NCI-H2227 treated with DMSO at 0.1 percent for 48 hours (cell line): ENCODE measurements at regions not wholly inside any gene's neighbourhood (a gene's known extent, or its start where the extent isn't known, plus 50 kb on each side); places are given as distances from the start of the nearest gene placed in this dataset.

Experiments used
- DNase-seq: peaks from one replicate; lab custom pipeline; 2025; lab: John Stamatoyannopoulos, UW

GRCh38 chr13:74669149-74669548, 534.9 kb upstream of the KLF12 start:
- DNase-seq: no peak

DNA sequence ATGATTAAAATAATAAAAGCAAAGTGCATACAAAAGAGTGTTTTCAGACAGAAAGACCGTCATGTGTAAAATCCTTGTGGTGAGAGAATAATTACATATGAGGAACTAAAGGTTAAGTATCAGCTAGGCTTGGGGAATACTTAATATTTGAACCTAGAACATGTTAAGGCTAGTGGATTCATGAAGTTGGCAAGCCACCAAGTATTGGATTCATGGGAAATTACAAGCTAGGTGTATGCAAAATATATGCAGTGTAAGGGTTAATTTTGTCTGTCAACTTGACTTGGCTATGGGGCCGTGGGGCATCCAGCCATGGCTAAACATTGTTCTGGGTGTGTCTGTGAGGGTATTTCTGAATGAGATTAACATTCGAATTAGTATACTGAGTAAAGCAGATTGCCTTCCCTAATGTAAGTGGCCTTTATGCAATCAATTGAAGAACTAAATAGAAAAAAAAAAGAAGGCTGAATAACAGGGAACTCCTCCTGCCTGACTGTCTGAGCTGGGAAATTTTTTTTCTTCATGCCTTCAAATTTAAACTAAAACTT, 533.5 kb upstream of the KLF12 start:
- DNase-seq: no peak

- DNase-seq: no peak
Observed at GRCh38 chr13:74662905-74663304, 528.7 kb upstream of the KLF12 start.

DNA sequence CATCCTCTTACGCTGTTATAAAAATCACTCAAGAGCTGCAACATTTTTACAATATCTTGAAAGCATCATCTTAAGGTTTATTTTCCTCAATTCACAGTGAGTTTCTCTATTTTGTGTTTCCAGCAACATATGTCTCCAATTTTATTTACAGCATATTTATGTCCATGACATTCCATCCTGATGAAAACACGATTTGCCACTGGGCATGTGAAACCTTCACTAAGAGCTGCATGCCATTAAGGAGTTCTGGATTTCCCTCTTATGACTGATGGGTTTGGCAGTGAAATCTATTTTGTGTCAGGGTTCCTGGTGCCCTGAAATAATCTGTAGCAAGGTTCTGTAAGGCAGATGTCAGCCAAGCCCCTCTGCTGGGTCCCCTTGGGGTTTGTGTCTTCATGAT, 527.6 kb upstream of the KLF12 start:
- DNase-seq: no peak

GRCh38 chr13:74657765-74658164, 523.6 kb upstream of the KLF12 start:
- DNase-seq: no peak

GRCh38 chr13:74651121-74651520, 516.9 kb upstream of the KLF12 start:
- no peak for DNase-seq

GRCh38 chr13:74647991-74648390, 513.8 kb upstream of the KLF12 start:
- DNase-seq: no peak

GRCh38 chr13:74647211-74647610, 513.0 kb upstream of the KLF12 start:
- DNase-seq: no peak

DNA sequence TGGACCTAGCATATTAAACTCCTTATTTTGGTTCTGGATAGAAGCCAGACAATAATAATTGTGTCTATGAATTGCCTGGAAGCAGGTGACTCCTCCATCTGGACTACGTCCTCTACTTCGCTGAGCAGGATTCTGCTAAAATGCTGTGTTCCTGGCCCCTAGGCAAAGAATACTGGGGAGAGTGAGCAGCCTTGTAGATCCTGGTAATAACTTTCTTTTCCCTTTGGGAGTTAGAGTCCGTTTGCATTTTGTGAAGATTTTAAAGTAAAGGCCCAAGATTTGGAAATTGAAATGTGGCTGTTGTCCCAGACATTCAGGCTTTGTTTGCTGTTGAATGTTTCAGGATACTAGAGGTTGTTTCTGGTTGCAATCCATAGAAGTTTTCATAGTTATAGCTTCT, 511.9 kb upstream of the KLF12 start:
- no peak for DNase-seq

GRCh38 chr13:74645586-74645985, 511.4 kb upstream of the KLF12 start:
- DNase-seq: no peak

- DNase-seq: no peak
Observed at GRCh38 chr13:74644229-74644628, 510.0 kb upstream of the KLF12 start.

GRCh38 chr13:74641586-74641985, 507.4 kb upstream of the KLF12 start:
- no peak for DNase-seq

GRCh38 chr13:74633734-74634133, 499.5 kb upstream of the KLF12 start:
- no peak for DNase-seq

- no peak for DNase-seq
Observed at GRCh38 chr13:74629985-74630384, 495.8 kb upstream of the KLF12 start.

- DNase-seq: no peak
Observed at GRCh38 chr13:74625541-74625940, 491.3 kb upstream of the KLF12 start.

DNA sequence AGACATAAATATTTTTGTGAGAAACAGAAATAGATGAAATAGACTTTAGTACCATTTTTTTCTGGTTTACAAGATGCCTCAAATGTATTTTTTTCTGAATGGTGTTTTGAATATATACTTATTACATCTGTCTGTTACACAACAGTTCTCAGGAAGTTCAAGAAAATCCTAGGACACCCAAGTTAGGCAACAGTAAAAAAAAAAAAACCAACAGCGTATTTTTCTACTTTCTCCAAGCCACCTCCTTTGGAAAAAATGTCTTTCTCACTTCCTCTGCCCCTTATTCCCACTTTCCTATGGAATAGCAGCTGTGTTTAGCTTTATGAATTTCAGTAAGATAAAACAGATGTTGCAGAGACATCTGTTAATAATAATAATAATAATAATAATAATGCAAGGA, 489.6 kb upstream of the KLF12 start:
- DNase-seq: no peak

- DNase-seq: no peak
Observed at GRCh38 chr13:74622284-74622683, 488.1 kb upstream of the KLF12 start.

DNA sequence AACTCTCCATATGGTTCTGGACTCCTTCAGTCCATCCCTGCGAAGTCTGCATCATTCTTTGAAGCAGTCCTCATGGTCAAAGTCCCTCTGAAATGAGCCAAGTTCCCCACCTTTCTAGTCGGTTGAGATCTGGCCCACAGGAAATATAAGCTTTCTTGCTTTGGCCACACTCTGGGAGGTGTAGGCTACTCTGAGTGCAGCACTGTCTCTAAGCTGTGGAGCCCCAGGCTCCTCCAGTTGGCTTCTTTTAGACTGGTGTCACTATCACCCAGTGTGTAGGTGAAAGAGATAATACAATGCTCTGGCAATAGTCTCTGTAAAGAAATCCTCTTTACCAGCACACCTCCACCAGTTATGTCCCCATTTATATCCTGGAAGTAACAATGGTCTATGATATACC, 486.5 kb upstream of the KLF12 start:
- DNase-seq: no peak

DNA sequence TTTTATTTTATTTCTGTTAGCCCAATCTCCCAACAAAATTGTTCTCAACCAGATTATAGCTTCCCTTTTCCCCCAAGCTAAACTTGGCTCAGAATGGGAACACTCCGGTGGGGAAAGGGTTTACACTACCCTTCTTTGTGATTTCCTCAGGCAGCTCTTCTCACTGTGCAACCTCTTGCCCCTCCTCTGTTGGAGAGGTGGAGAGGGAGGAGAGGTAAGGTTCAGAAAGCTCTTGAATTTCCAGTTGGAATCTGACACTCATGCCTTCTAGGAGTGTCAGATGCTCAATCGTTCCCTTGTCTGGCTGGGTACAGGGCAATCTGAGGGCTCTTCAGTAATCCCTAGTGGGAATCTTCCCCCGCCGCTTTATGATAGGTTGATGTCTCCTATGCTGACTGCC, 486.1 kb upstream of the KLF12 start:
- DNase-seq: no peak

GRCh38 chr13:74597526-74597925, 463.3 kb upstream of the KLF12 start:
- no peak for DNase-seq

DNA sequence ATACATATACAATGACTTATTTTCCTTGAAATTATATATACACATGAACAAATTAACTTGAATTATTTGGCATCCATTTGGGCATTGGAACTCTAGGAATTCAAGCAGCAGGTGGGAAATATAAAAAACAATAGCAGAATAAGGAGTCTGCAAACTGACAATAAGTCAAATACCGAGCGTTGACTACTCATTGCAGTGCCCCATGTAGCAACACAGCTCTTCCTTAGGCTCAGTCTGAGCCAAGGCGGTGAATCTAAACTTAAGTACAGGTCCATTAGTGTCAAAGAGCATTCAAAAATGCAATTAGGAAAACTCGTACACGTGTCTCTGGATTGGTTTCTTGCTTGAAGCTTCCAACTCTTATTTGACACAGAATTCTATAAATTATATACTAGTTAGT, 462.5 kb upstream of the KLF12 start:
- no peak for DNase-seq

GRCh38 chr13:74593688-74594087, 459.5 kb upstream of the KLF12 start:
- DNase-seq: no peak

- DNase-seq: no peak
Observed at GRCh38 chr13:74586847-74587246, 452.6 kb upstream of the KLF12 start.

DNA sequence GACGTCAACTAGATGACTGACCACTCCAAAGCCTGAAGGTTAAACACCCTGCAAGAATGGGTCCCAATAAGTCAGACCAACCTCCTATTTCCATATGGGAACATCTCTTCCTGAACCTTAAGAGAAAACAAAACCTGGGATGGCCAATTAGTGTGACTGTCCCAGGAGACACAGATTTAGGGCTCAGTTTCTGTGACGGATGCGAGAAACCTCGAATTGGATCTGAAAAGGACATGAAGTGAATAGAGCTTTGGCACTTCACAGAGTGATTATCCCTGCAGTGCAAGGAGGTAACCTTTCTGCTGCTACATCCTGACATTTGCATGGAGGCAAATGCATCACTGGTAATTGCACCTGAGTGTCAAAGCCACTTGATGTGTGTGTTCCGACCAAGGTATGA, 442.2 kb upstream of the KLF12 start:
- DNase-seq: no peak

DNA sequence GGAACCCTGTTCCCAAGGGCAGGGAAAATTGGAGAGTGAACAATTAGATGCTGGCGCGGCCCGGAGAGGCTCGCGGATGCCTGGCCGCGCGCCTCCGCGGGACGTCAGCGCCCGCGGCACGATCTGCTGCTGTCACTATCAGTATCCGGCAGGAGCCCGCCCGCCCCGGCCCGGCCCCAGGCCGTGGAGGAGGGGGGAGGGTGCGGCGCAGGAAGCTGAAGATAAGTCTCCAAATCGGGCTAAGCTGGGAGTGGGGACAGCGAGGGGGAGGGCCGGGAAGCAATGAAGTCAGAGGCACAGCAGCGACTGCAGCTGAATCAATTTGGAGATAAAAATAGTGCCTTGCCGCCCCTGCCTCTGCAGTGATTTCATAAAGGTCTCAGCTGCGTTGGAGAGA, 441.5 kb upstream of the KLF12 start:
- DNase-seq: peak; percentile 77
